GM12865 (cell line): ENCODE measurements at regions not wholly inside any gene's neighbourhood (a gene's known extent, or its start where the extent isn't known, plus 50 kb on each side); places are given as distances from the start of the nearest gene placed in this dataset.

Experiments used
- DNase-seq: peaks from one replicate; pipeline ENCODE4 v3.0.0; 2010; ENCODE audit warnings: low read depth
- H3K4me3 ChIP-seq: 2 replicates; pipeline ENCODE4 v1.5.1; 2011; ENCODE audit warnings: mild to moderate bottlenecking, low read depth, low read length, control low read depth
- TF ChIP-seq, protein P1 (sequence below): IDR thresholded peaks from 2 replicates; pipeline ENCODE4 v1.5.1; 2011; ENCODE audit warnings: low read length, control low read depth, low read depth, inconsistent platforms; ENCODE audit not compliant: insufficient read depth; ENCODE audit errors: missing control alignments

DNA sequence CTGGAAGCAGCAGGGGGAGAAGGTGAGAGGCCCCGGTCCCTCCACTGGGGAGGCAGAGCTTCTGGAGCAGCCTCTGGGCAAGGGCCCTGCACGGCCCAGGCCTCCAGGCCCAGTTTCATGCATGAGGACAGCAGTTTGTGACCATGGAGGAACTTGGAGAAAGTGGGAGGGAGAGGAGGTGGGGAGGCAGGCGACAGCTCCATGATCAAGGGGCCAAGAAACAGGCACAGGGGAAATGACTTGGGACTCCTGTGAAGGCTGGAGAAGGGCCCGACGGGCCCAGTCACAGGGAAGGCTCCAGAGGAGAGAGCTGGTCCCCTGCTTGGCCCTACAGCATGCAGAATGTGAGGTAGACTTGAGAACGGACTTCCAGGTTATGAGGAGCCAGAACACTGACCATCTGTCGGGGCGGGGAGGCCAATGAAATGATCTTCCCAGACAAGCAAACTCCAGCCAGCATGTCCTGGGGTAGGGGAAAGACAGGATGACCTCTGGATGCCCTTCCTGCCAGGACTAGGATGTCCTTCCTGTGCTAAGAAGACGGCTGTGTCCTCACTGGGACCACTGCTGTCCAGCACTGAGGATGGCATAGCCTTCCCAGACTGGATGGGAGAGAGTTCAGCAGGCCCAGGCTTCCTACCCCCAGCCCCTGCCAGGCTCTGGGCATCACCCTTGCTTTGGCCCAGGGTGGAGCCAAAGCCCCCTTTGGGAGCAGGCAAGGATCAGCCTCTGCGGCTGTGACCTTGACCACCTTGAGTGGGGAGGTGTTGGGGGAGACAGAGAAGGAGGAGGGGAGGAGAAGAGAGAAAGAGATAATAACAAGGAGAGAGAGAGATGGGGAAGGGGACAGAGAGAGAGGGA lies 548.2 kb downstream of the PTPRU start:
- no peak for DNase-seq
- TF ChIP-seq, protein P1, sequence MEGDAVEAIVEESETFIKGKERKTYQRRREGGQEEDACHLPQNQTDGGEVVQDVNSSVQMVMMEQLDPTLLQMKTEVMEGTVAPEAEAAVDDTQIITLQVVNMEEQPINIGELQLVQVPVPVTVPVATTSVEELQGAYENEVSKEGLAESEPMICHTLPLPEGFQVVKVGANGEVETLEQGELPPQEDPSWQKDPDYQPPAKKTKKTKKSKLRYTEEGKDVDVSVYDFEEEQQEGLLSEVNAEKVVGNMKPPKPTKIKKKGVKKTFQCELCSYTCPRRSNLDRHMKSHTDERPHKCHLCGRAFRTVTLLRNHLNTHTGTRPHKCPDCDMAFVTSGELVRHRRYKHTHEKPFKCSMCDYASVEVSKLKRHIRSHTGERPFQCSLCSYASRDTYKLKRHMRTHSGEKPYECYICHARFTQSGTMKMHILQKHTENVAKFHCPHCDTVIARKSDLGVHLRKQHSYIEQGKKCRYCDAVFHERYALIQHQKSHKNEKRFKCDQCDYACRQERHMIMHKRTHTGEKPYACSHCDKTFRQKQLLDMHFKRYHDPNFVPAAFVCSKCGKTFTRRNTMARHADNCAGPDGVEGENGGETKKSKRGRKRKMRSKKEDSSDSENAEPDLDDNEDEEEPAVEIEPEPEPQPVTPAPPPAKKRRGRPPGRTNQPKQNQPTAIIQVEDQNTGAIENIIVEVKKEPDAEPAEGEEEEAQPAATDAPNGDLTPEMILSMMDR: no peak

GRCh38 chr1:29783508-29784275 lies 547.4 kb downstream of the PTPRU start:
- H3K4me3 ChIP-seq: no peak overlapping the region
- TF ChIP-seq, protein P1: no peak
- no peak for DNase-seq

More for the DNA sequence above, 548.2 kb downstream of the PTPRU start:
- no peak overlapping the region for H3K4me3 ChIP-seq

- TF ChIP-seq, protein P1: no peak
- no peak for DNase-seq
- no peak overlapping the region for H3K4me3 ChIP-seq
Measured at GRCh38 chr1:29782846-29783507, 546.7 kb downstream of the PTPRU start.

DNA sequence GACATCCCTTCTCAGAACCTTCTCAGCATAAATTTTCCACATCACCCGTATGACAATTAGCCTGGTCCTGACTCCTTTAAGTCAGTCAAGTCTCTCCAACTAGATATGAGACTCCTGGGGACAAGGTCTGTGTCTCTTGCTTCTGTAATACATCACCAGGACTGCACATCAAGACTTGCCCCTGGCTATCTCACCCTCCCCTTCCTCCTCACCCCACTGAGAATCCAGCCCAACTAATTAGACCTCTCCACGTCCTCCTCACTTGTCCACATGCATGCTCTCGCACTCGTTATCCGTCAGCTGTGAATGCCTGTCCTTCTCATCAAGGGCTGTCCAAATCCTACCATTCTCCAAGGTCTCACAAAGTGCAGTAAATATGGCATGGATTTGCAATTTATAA lies 542.8 kb downstream of the PTPRU start:
- H3K4me3 ChIP-seq: no peak overlapping the region
- no peak for DNase-seq
- TF ChIP-seq, protein P1: no peak

GRCh38 chr1:29777522-29777921 lies 541.2 kb downstream of the PTPRU start:
- DNase-seq: no peak
- TF ChIP-seq, protein P1: no peak
- no peak overlapping the region for H3K4me3 ChIP-seq

GRCh38 chr1:29774355-29774754 lies 538.0 kb downstream of the PTPRU start:
- TF ChIP-seq, protein P1: no peak
- DNase-seq: no peak
- no peak overlapping the region for H3K4me3 ChIP-seq
